Epithelial cell of esophagus (primary cell): ENCODE measurements at regions not wholly inside any gene's neighbourhood (a gene's known extent, or its start where the extent isn't known, plus 50 kb on each side); places are given as distances from the start of the nearest gene placed in this dataset.
A peak's percentile ranks its signal among the peaks of the same experiment; 100 is the strongest.
"Not testable (repeated sequence)": the region's sequence is repeated elsewhere in the genome, so short reads cannot be mapped to it uniquely, and the experiment has no call there.

Experiments
- DNase-seq: peaks from one replicate; pipeline ENCODE4 v3.0.0; 2010; ENCODE audit warnings: low read depth
- H3K4me3 ChIP-seq: 2 replicates; pipeline ENCODE4 v1.5.1; 2011; ENCODE audit warnings: mild to moderate bottlenecking, low read length, control low read depth
- TF ChIP-seq, protein P1 (sequence below): IDR thresholded peaks from 2 replicates; pipeline ENCODE4 v1.5.1; 2011; ENCODE audit warnings: low read depth, mild to moderate bottlenecking, low read length, control low read depth, inconsistent platforms; ENCODE audit not compliant: insufficient read depth; ENCODE audit errors: missing control alignments

DNA sequence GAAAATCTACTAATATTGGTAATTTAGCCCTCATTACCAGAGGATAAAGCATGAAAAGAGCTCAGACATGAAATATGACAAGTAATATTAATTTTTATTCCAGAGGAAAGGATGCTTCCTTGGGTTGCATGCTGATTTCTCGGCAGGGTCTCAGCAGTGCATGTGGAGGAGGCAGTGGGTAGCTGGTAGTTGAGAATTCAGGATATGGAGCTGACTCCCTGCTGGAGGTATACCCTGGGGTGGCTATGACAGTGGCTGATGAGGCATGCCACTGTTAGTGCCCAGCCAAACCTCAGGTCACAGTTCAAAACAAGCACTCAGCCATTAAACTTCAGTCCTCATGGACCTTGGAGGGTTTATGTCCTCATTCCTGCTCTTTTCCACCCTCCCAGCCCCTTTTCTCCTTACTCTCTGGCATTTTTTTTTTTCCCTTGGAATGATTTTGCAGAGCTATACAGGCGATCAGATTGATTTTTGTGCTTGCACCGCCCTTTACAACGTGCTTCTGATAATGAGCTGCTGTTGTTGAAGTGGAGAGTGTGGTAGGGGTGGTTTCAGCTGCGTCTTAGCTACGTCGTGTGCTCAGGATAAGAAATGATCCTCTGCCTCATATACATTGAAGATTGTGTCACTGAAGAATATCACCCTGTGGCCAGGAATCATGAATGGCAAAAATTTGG is 761.9 kb upstream of the MMS22L start:
- TF ChIP-seq, protein P1, sequence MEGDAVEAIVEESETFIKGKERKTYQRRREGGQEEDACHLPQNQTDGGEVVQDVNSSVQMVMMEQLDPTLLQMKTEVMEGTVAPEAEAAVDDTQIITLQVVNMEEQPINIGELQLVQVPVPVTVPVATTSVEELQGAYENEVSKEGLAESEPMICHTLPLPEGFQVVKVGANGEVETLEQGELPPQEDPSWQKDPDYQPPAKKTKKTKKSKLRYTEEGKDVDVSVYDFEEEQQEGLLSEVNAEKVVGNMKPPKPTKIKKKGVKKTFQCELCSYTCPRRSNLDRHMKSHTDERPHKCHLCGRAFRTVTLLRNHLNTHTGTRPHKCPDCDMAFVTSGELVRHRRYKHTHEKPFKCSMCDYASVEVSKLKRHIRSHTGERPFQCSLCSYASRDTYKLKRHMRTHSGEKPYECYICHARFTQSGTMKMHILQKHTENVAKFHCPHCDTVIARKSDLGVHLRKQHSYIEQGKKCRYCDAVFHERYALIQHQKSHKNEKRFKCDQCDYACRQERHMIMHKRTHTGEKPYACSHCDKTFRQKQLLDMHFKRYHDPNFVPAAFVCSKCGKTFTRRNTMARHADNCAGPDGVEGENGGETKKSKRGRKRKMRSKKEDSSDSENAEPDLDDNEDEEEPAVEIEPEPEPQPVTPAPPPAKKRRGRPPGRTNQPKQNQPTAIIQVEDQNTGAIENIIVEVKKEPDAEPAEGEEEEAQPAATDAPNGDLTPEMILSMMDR, result no peak
- no peak for DNase-seq
- no peak overlapping the region for H3K4me3 ChIP-seq

DNA sequence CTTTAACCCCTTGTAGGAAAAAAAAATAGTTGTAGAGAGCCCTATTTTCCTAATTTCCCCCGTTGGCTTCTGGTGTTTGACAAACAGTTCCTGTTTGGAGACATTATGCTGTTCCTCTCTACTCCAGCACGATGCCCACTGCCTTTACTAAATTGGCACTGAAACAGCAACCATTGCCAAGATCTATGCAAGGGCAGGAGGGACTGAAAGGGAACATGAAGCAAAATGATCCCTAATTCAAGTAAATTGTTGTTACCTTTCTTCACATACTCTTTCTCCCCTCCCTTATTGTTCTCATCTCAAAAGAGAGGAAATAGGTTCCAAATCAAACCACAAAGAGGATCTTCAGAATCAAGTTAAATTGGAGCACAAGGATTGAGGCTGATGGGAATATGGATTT is 764.1 kb upstream of the MMS22L start:
- H3K4me3 ChIP-seq, result no peak overlapping the region
- TF ChIP-seq, protein P1, result no peak

DNA sequence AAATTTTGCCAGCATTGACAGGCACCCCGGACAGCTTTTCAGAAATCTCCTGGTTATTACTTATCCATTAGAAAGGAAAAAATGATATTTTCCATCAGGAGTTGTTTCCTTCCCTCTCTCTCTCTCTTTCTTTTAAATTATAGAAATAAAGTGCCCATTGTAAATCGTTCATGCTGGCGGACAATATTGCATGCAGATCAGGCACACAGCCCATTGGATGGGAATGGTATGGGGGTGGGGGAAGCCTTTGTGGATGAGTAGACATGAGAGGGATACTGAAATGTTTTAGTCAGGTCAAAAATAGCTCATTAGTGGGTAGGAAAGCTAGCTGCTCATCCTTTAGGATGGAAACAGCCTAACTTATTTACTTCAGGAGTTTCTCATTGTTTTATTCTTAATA is 764.9 kb upstream of the MMS22L start:
- no peak for DNase-seq
- H3K4me3 ChIP-seq, result no peak overlapping the region
- TF ChIP-seq, protein P1, result no peak

More for the DNA sequence above, 764.1 kb upstream of the MMS22L start:
- DNase-seq, result no peak

DNA sequence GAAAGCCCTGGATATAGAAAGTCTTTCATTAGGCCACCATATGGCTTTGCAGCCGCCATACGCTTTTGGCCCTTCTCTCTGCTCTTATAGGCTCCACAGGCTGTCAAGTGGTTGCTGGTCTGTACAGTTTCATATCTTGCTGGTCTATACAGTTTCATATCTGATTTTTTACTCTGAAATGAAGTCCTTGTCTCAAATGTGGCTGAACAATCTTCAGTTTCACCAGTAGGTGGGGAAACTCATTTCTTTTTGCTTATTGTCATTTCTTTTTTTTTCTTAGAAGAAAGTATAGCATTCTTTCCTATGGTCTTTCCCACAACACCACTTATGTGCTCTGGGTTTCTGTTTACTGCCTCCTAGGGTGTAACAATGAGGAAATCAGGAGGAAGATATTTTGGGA is 771.4 kb upstream of the MMS22L start:
- H3K4me3 ChIP-seq, result no peak overlapping the region
- DNase-seq, result peak; percentile 32
- TF ChIP-seq, protein P1, result peak; percentile 44

DNA sequence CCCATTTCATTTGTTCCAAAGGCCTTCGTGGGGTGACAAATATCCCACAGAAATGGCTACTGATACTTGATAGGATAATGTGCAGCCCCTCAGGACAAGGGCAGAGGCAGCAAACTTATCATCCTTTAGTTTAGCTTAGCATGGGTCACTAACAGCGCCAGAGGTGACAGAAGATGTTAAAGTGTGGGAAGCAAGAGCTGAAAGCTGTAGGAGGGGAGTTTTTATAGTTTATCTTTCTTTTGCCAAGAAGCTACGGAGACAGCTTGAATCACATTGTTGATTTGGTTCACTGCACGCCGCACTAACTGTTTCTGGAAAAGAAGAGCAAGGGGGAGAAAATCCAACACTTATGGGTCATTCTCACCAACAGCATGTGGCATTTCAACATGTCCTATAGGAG is 773.9 kb upstream of the MMS22L start:
- TF ChIP-seq, protein P1, result no peak
- no peak for DNase-seq
- no peak overlapping the region for H3K4me3 ChIP-seq

DNA sequence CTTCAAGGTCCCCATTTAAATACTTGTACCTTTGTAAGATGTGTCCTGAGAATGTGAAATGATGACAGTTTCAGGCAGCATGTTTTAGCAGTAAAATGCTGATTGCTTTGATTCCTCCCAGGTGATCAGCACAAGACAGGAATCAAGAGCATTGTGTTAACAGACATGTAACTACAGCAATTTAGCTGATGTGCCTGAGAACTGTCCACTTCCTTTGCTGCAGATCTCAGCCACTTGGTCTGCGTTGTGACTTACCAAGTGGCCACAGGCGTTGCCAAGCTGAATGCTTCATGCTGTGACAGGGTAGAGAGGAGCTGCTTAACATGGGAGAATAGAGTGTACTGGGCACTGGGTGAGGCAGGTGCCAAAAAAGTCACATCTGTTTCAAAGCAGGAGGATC is 767.0 kb upstream of the POU3F2 start:
- DNase-seq, result no peak
- H3K4me3 ChIP-seq, result no peak overlapping the region
- TF ChIP-seq, protein P1, result no peak

DNA sequence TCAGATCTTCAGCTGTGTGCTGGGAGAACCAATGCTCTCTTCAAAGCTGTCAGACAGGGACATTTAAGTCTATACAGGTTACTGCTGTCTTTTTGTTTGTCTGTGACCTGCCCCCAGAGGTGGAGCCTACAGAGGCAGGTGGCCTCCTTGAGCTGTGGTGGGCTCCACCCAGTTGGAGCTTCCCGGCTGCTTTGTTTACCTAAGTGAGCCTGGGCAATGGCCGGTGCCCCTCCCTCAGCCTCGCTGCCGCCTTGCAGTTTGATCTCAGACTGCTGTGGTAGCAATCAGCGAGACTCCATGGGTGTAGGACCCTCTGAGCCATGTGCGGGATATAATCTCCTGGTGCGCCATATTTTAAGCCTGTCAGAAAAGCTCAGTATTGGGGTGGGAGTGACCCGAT is 745.8 kb upstream of the POU3F2 start:
- not testable (repeated sequence) for H3K4me3 ChIP-seq, DNase-seq
